ENCODE measurements at regions not wholly inside any gene's neighbourhood (a gene's known extent, or its start where the extent isn't known, plus 50 kb on each side); places are given as distances from the start of the nearest gene placed in this dataset.

GRCh38 chr2:145015561-145015960, 495.6 kb upstream of the ZEB2 start:
- DNase-seq (ENCODE audit: low spot score), result no peak

GRCh38 chr2:145012806-145013205, 492.9 kb upstream of the ZEB2 start:
- DNase-seq (ENCODE audit: low spot score), result no peak

- DNase-seq (ENCODE audit: low spot score), result no peak
Measured at GRCh38 chr2:145012214-145012670, 492.3 kb upstream of the ZEB2 start.

GRCh38 chr2:145010635-145011034, 490.7 kb upstream of the ZEB2 start:
- DNase-seq (ENCODE audit: low spot score), result no peak

- no peak for DNase-seq (ENCODE audit: low spot score)
Measured at GRCh38 chr2:145007960-145008263, 488.0 kb upstream of the ZEB2 start.

- no peak for DNase-seq (ENCODE audit: low spot score)
Measured at GRCh38 chr2:145007093-145007959, 487.4 kb upstream of the ZEB2 start.

- no peak for DNase-seq (ENCODE audit: low spot score)
Measured at GRCh38 chr2:145002624-145003023, 482.7 kb upstream of the ZEB2 start.

- DNase-seq (ENCODE audit: low spot score), result no peak
Measured at GRCh38 chr2:145000376-145000775, 480.5 kb upstream of the ZEB2 start.

GRCh38 chr2:144999936-145000335, 480.0 kb upstream of the ZEB2 start:
- DNase-seq (ENCODE audit: low spot score), result no peak

- no peak for DNase-seq (ENCODE audit: low spot score)
Measured at GRCh38 chr2:144999071-144999875, 479.4 kb upstream of the ZEB2 start.

GRCh38 chr2:144998435-144998834, 478.5 kb upstream of the ZEB2 start:
- DNase-seq (ENCODE audit: low spot score), result no peak

- DNase-seq (ENCODE audit: low spot score), result no peak
Measured at GRCh38 chr2:144996225-144996795, 476.4 kb upstream of the ZEB2 start.

GRCh38 chr2:144995482-144995881, 475.6 kb upstream of the ZEB2 start:
- no peak for DNase-seq (ENCODE audit: low spot score)

GRCh38 chr2:144990661-144991060, 470.7 kb upstream of the ZEB2 start:
- DNase-seq (ENCODE audit: low spot score), result no peak

GRCh38 chr2:144989579-144990270, 469.8 kb upstream of the ZEB2 start:
- no peak for DNase-seq (ENCODE audit: low spot score)

- no peak for DNase-seq (ENCODE audit: low spot score)
Measured at GRCh38 chr2:144988591-144988990, 468.7 kb upstream of the ZEB2 start.

GRCh38 chr2:144986691-144987090, 466.8 kb upstream of the ZEB2 start:
- no peak for DNase-seq (ENCODE audit: low spot score)

- no peak for DNase-seq (ENCODE audit: low spot score)
Measured at GRCh38 chr2:144984038-144984437, 464.1 kb upstream of the ZEB2 start.

- no peak for DNase-seq (ENCODE audit: low spot score)
Measured at GRCh38 chr2:144983107-144983506, 463.2 kb upstream of the ZEB2 start.

- no peak for DNase-seq (ENCODE audit: low spot score)
Measured at GRCh38 chr2:144982481-144982880, 462.6 kb upstream of the ZEB2 start.

- DNase-seq (ENCODE audit: low spot score), result no peak
Measured at GRCh38 chr2:144975881-144976280, 456.0 kb upstream of the ZEB2 start.

- no peak for DNase-seq (ENCODE audit: low spot score)
Measured at GRCh38 chr2:144972676-144973075, 452.8 kb upstream of the ZEB2 start.

Data from SW480 (cell line).